Colonic mucosa (tissue), 4 donors: ENCODE measurements at regions not wholly inside any gene's neighbourhood (a gene's known extent, or its start where the extent isn't known, plus 50 kb on each side); places are given as distances from the start of the nearest gene placed in this dataset.

ENCODE experiments used
- DNase-seq: peaks from one replicate; pipeline ENCODE4 v3.0.0-alpha.2; 2020
- H3K27ac ChIP-seq: fragments of 200-600 bp; one replicate; pipeline ENCODE4 v1.8.0; 2021
- H3K27me3 ChIP-seq: fragments of 200-600 bp; one replicate; pipeline ENCODE4 v1.8.0; 2021
- H3K36me3 ChIP-seq: fragments of 200-600 bp; one replicate; pipeline ENCODE4 v1.8.0; 2021
- H3K4me1 ChIP-seq: fragments of 200-600 bp; one replicate; pipeline ENCODE4 v1.8.0; 2021; ENCODE audit warnings: mild to moderate bottlenecking
- H3K4me3 ChIP-seq: fragments of 200-600 bp; one replicate; pipeline ENCODE4 v1.8.0; 2021
- H3K9ac ChIP-seq, 2 donors: one replicate each; pipeline ENCODE4 v1.7.0; 2013; ENCODE audit warnings: control low read depth in 2 of 2, low read depth in 2 of 2, low read length in 2 of 2
- H3K9me3 ChIP-seq: fragments of 200-600 bp; one replicate; pipeline ENCODE4 v1.8.0; 2021
- CTCF ChIP-seq: fragments of 200-600 bp; IDR thresholded peaks from one replicate; pipeline ENCODE4 v1.8.0; 2022; ENCODE audit warnings: antibody characterized with exemption, mild to moderate bottlenecking
- intact Hi-C: fragments of 100-400 bp; cut with DNase I; formaldehyde crosslinking; loops from one replicate; pipeline ENCODE4 v1.14.1; 2022
- donor health status: healthy.
- donor health status: DM: no; HTN: no; CAD: no.
- donor health status: DM: no; HTN: no; CAD: no.

GRCh38 chr19:30663611-30664174, 291.5 kb downstream of the ZNF536 start:
- H3K36me3 ChIP-seq, result no peaks in the 10 kb centered on the region
- no peak for DNase-seq
- intact Hi-C loops, result no loop called here

DNA sequence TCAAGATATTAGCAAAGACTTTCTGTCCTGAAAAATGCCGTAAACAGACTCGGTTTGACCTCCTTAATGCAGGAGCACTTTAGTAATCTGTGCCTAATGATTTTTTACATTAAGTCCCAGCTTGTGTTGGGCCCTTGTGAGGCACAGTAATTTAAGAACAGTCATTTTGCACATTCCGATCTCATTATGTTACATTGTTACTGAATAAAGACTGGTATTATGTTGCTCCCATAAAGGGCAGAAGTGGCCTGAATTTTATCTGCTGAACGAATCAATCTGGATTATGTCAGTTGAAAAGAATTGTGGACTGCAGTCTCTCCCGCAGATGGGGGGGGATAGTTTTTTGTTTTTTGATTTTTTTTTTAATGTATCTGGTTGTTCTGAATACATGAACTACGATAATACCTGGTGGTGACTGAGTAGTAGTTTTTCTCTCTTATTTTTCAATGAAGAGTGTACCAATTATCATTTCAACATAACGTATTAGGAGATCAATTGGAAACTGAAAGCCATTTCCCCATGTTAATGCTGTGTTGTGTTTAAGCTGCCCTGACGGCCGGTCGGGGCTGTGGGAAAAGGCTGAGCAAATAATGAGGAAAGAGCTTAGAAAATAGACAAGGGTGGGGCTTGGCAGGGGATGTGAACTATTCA, 290.2 kb downstream of the ZNF536 start:
- no peak for DNase-seq
- H3K27me3 ChIP-seq, result no peaks in the 10 kb centered on the region
- no peak overlapping the region for H3K4me3 ChIP-seq
- intact Hi-C loops, result no loop called here
- H3K36me3 ChIP-seq, result no peaks in the 10 kb centered on the region
- no peak overlapping the region for H3K27ac ChIP-seq
- no peak overlapping the region for H3K9ac ChIP-seq
- H3K4me1 ChIP-seq, result no peaks in the 10 kb centered on the region
- TF ChIP-seq CTCF, result no peak
- no peaks in the 10 kb centered on the region for H3K9me3 ChIP-seq

More at GRCh38 chr19:30663611-30664174, 291.5 kb downstream of the ZNF536 start:
- H3K4me1 ChIP-seq, result no peaks in the 10 kb centered on the region
- no peaks in the 10 kb centered on the region for H3K9me3 ChIP-seq
- H3K4me3 ChIP-seq, result no peak overlapping the region
- no peak for TF ChIP-seq CTCF
- no peaks in the 10 kb centered on the region for H3K27me3 ChIP-seq
- no peak overlapping the region for H3K9ac ChIP-seq
- H3K27ac ChIP-seq, result no peak overlapping the region

- DNase-seq, result no peak
- Histone ChIP-seq H3K4me3 (no peak overlapping the region), H3K9me3 (no peaks in the 10 kb centered on the region), H3K27me3 (no peaks in the 10 kb centered on the region), H3K9ac (no peak overlapping the region), H3K27ac (no peak overlapping the region), H3K4me1 (no peaks in the 10 kb centered on the region), H3K36me3 (no peaks in the 10 kb centered on the region)
- no peak for TF ChIP-seq CTCF
- intact Hi-C loops, result loop anchor here (10.0 kb wide), 1 partner anchor 925 kb away; no protein-coding TSS in a partner anchor
Observed at GRCh38 chr19:30659638-30660037, 287.5 kb downstream of the ZNF536 start.

DNA sequence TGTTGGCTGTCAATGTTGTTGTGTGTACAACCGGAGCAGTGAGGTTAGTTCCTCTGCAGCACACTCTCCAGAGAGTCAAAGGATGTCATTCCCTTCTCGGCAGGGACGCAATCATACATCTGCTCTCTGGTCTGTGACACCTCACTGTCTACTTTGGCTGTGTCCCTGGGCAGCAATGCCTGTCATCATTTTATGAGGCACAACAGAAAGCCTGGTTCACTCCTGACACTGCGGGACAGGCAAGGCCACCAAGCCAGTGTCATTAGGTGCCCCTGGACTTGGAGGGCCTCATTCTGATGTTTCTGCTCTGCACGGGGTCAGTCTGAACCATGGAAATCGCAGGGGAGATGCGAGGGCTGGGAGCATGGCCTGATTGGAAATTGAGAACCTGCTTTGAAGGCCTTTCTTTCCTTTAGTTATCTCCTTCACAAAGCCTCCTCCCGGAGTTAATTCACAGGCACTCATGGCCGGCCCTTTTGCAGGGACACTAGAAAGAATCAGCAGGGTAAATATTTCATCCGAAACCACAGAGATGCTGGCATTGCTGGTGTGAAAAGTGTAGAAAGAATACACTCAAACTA, 284.4 kb downstream of the ZNF536 start:
- H3K27ac ChIP-seq, result no peak overlapping the region
- H3K4me3 ChIP-seq, result no peak overlapping the region
- no peaks in the 10 kb centered on the region for H3K9me3 ChIP-seq
- no peak for DNase-seq
- H3K4me1 ChIP-seq, result no peaks in the 10 kb centered on the region
- no peak for TF ChIP-seq CTCF
- no peaks in the 10 kb centered on the region for H3K27me3 ChIP-seq
- intact Hi-C loops, result loop anchor here (10.0 kb wide), 1 partner anchor 922 kb away; no protein-coding TSS in a partner anchor
- H3K9ac ChIP-seq, result no peak overlapping the region
- H3K36me3 ChIP-seq, result no peaks in the 10 kb centered on the region

DNA sequence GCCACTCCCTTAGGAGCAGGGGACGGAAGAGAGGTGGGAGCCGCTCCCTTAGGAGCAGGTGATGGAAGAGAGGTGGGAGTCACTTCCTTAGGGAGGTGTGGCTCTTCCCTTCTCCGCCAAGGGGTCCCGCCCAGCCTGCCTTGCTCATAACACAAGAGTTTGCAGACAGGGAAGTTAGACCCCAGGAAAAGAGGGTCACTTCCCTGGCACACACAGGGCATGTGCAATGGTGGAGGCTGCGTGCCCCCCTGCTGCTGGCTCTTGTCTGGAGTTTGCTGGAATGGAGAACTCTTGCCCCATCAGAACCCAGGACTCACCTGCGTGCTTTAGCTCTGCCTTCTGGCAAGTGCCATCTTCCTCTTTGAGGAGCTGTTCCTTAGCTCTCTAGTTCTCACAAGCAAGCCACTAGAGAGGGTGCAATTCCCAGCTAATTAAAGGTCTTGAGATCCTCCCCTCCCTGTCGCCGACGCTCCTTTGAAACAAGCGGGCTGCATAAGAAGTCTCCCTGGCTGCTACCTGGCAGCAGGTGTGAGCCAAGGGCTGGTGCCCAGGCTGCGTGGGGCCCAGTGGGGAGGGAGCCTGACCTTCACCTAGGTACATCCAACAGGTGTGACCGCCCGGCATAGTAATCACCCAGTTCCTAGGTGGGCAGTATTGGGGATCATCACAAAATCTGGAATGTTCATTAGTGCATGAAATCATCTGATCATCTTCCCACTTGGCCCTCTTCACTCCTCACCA, 281.6 kb downstream of the ZNF536 start:
- no peak for TF ChIP-seq CTCF
- no peaks in the 10 kb centered on the region for H3K27me3 ChIP-seq
- intact Hi-C loops, result loop anchor here (10.0 kb wide), 1 partner anchor 919 kb away; no protein-coding TSS in a partner anchor
- H3K9me3 ChIP-seq, result no peaks in the 10 kb centered on the region
- H3K4me1 ChIP-seq, result no peaks in the 10 kb centered on the region
- DNase-seq, result no peak
- no peak overlapping the region for H3K9ac ChIP-seq
- H3K27ac ChIP-seq, result no peak overlapping the region
- no peaks in the 10 kb centered on the region for H3K36me3 ChIP-seq
- H3K4me3 ChIP-seq, result no peak overlapping the region
